NCI-H2107 (cell line): ENCODE measurements at regions not wholly inside any gene's neighbourhood (a gene's known extent, or its start where the extent isn't known, plus 50 kb on each side); places are given as distances from the start of the nearest gene placed in this dataset.

ENCODE experiments used
- DNase-seq: peaks from one replicate; lab custom pipeline; 2025; lab: John Stamatoyannopoulos, UW

- no peak for DNase-seq
These were observed 309.6 kb downstream of the METTL15 start for GRCh38 chr11:28417601-28418323.

- DNase-seq, result no peak
These were observed 303.8 kb downstream of the METTL15 start for GRCh38 chr11:28412029-28412428.

GRCh38 chr11:28401446-28401845 is 293.3 kb downstream of the METTL15 start:
- DNase-seq, result no peak

GRCh38 chr11:28400331-28401100 is 292.3 kb downstream of the METTL15 start:
- no peak for DNase-seq

GRCh38 chr11:28393348-28393747 is 285.2 kb downstream of the METTL15 start:
- no peak for DNase-seq

GRCh38 chr11:28384418-28384817 is 276.2 kb downstream of the METTL15 start:
- DNase-seq, result no peak

- DNase-seq, result no peak
These were observed 275.3 kb downstream of the METTL15 start for GRCh38 chr11:28383456-28383855.
